HFFc6 (cell line): ENCODE measurements at regions not wholly inside any gene's neighbourhood (a gene's known extent, or its start where the extent isn't known, plus 50 kb on each side); places are given as distances from the start of the nearest gene placed in this dataset.
"Not testable (repeated sequence)": the region's sequence is repeated elsewhere in the genome, so short reads cannot be mapped to it uniquely, and the experiment has no call there.

ENCODE experiments used
- DNase-seq: peaks from one replicate; pipeline ENCODE4 v3.0.0-alpha.2; 2018
- H3K27ac Mint-ChIP-seq: 2 replicates; pipeline ENCODE4 v1.8.0; 2020; ENCODE audit warnings: mild to moderate bottlenecking, mixed read lengths
- H3K27me3 Mint-ChIP-seq: 2 replicates; pipeline ENCODE4 v1.8.0; 2021; ENCODE audit warnings: mild to moderate bottlenecking, moderate library complexity, mixed read lengths; ENCODE audit not compliant: insufficient read depth
- H3K36me3 Mint-ChIP-seq: 2 replicates; pipeline ENCODE4 v1.8.0; 2021; ENCODE audit warnings: low read depth, mixed read lengths
- H3K4me1 Mint-ChIP-seq: 2 replicates; pipeline ENCODE4 v1.8.0; 2020; ENCODE audit warnings: low read depth, mixed read lengths
- H3K4me3 Mint-ChIP-seq: 2 replicates; pipeline ENCODE4 v1.8.0; 2020; ENCODE audit warnings: mild to moderate bottlenecking, moderate library complexity, mixed read lengths
- H3K9me3 Mint-ChIP-seq: 2 replicates; pipeline ENCODE4 v1.8.0; 2020; ENCODE audit warnings: mild to moderate bottlenecking, mixed read lengths
- CTCF ChIP-seq: fragments of 200-600 bp; sonication (generic); IDR thresholded peaks from 2 replicates; pipeline ENCODE4 v1.5.0; 2021; ENCODE audit warnings: antibody characterized with exemption, mild to moderate bottlenecking

GRCh38 chr4:178215309-178215708 is 773.1 kb upstream of the AGA start:
- no peak for TF ChIP-seq CTCF
- Mint-ChIP-seq H3K4me1 (no peaks in the 10 kb centered on the region), H3K4me3 (no peak overlapping the region), H3K36me3 (no peaks in the 10 kb centered on the region), H3K27me3 (no peaks in the 10 kb centered on the region), H3K27ac (no peak overlapping the region), H3K9me3 (no peaks in the 10 kb centered on the region)
- DNase-seq: no peak

GRCh38 chr4:178215763-178216162 is 773.5 kb upstream of the AGA start:
- no peak for TF ChIP-seq CTCF
- H3K9me3 Mint-ChIP-seq: no peaks in the 10 kb centered on the region
- H3K27ac Mint-ChIP-seq: no peak overlapping the region
- H3K36me3 Mint-ChIP-seq: no peaks in the 10 kb centered on the region
- H3K4me3 Mint-ChIP-seq: no peak overlapping the region
- H3K4me1 Mint-ChIP-seq: no peaks in the 10 kb centered on the region
- H3K27me3 Mint-ChIP-seq: no peaks in the 10 kb centered on the region
- DNase-seq: no peak

GRCh38 chr4:178226421-178226820 is 784.2 kb upstream of the AGA start:
- Mint-ChIP-seq H3K4me3 (peak overlapping the region; percentile 53; the same call in 1 of the 2 replicates), H3K9me3 (peaks cover 39% of the 10 kb centered on the region), H3K4me1 (peaks cover 11% of the 10 kb centered on the region; the same call in 1 of the 2 replicates)
- H3K27ac Mint-ChIP-seq, DNase-seq, H3K36me3 Mint-ChIP-seq, H3K27me3 Mint-ChIP-seq: not testable (repeated sequence)

GRCh38 chr4:178233906-178234305 is 791.7 kb upstream of the AGA start:
- Mint-ChIP-seq H3K4me3 (no peak overlapping the region), H3K27ac (no peak overlapping the region), H3K4me1 (no peaks in the 10 kb centered on the region), H3K27me3 (no peaks in the 10 kb centered on the region; the same call in 1 of the 2 replicates), H3K9me3 (peaks cover 41% of the 10 kb centered on the region), H3K36me3 (peaks cover 5% of the 10 kb centered on the region; the same call in 1 of the 2 replicates)
- no peak for DNase-seq
- TF ChIP-seq CTCF: no peak

- TF ChIP-seq CTCF: no peak
- no peaks in the 10 kb centered on the region for H3K36me3 Mint-ChIP-seq
- peaks cover 34% of the 10 kb centered on the region for H3K9me3 Mint-ChIP-seq
- no peak for DNase-seq
- H3K4me1 Mint-ChIP-seq: no peaks in the 10 kb centered on the region
- no peaks in the 10 kb centered on the region for H3K27me3 Mint-ChIP-seq
- H3K27ac Mint-ChIP-seq: no peak overlapping the region
- H3K4me3 Mint-ChIP-seq: no peak overlapping the region
Observed at GRCh38 chr4:178240891-178241290, 798.7 kb upstream of the AGA start.

- Mint-ChIP-seq H3K27me3 (no peaks in the 10 kb centered on the region), H3K4me3 (no peak overlapping the region), H3K27ac (no peak overlapping the region), H3K9me3 (peaks cover 28% of the 10 kb centered on the region), H3K36me3 (no peaks in the 10 kb centered on the region), H3K4me1 (no peaks in the 10 kb centered on the region)
- no peak for TF ChIP-seq CTCF
- no peak for DNase-seq
Observed at GRCh38 chr4:178241601-178242118, 799.4 kb upstream of the AGA start.
